Endothelial cell (in vitro differentiated cells): ENCODE measurements at regions not wholly inside any gene's neighbourhood (a gene's known extent, or its start where the extent isn't known, plus 50 kb on each side); places are given as distances from the start of the nearest gene placed in this dataset.

Experiments used
- DNase-seq: peaks from one replicate; pipeline ENCODE4 v3.0.0; 2021; ENCODE audit warnings: low spot score
- H3K27ac Mint-ChIP-seq: one replicate; pipeline ENCODE4 v1.8.0; 2021; ENCODE audit warnings: mixed read lengths, inconsistent platforms; ENCODE audit not compliant: unreplicated experiment
- H3K27me3 Mint-ChIP-seq: one replicate; pipeline ENCODE4 v1.8.0; 2021; ENCODE audit warnings: mild to moderate bottlenecking, moderate library complexity, mixed read lengths, inconsistent platforms; ENCODE audit not compliant: unreplicated experiment
- H3K36me3 Mint-ChIP-seq: one replicate; pipeline ENCODE4 v1.8.0; 2021; ENCODE audit warnings: mild to moderate bottlenecking, low read depth, mixed read lengths, inconsistent platforms; ENCODE audit not compliant: unreplicated experiment
- H3K4me1 Mint-ChIP-seq: one replicate; pipeline ENCODE4 v1.8.0; 2021; ENCODE audit warnings: mild to moderate bottlenecking, mixed read lengths, inconsistent platforms; ENCODE audit not compliant: unreplicated experiment
- H3K4me3 Mint-ChIP-seq: one replicate; pipeline ENCODE4 v1.8.0; 2021; ENCODE audit warnings: mild to moderate bottlenecking, mixed read lengths, inconsistent platforms; ENCODE audit not compliant: unreplicated experiment
- H3K9me3 Mint-ChIP-seq: one replicate; pipeline ENCODE4 v1.8.0; 2021; ENCODE audit warnings: mixed read lengths, inconsistent platforms; ENCODE audit not compliant: unreplicated experiment
- TF ChIP-seq, protein P1 (sequence below): fragments of 200-600 bp; sonication (generic); IDR thresholded peaks from one replicate; pipeline ENCODE4 v1.5.0; 2021; ENCODE audit warnings: antibody characterized with exemption; ENCODE audit not compliant: unreplicated experiment

- Mint-ChIP-seq H3K27ac (no peak overlapping the region), H3K4me1 (peaks cover 8% of the 10 kb centered on the region), H3K27me3 (peaks cover 5% of the 10 kb centered on the region), H3K9me3 (no peaks in the 10 kb centered on the region), H3K4me3 (no peak overlapping the region), H3K36me3 (no peaks in the 10 kb centered on the region)
- DNase-seq = no peak
- TF ChIP-seq, protein P1, sequence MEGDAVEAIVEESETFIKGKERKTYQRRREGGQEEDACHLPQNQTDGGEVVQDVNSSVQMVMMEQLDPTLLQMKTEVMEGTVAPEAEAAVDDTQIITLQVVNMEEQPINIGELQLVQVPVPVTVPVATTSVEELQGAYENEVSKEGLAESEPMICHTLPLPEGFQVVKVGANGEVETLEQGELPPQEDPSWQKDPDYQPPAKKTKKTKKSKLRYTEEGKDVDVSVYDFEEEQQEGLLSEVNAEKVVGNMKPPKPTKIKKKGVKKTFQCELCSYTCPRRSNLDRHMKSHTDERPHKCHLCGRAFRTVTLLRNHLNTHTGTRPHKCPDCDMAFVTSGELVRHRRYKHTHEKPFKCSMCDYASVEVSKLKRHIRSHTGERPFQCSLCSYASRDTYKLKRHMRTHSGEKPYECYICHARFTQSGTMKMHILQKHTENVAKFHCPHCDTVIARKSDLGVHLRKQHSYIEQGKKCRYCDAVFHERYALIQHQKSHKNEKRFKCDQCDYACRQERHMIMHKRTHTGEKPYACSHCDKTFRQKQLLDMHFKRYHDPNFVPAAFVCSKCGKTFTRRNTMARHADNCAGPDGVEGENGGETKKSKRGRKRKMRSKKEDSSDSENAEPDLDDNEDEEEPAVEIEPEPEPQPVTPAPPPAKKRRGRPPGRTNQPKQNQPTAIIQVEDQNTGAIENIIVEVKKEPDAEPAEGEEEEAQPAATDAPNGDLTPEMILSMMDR = no peak
Measured at GRCh38 chr18:10018289-10018688, 104.5 kb downstream of the VAPA start.

DNA sequence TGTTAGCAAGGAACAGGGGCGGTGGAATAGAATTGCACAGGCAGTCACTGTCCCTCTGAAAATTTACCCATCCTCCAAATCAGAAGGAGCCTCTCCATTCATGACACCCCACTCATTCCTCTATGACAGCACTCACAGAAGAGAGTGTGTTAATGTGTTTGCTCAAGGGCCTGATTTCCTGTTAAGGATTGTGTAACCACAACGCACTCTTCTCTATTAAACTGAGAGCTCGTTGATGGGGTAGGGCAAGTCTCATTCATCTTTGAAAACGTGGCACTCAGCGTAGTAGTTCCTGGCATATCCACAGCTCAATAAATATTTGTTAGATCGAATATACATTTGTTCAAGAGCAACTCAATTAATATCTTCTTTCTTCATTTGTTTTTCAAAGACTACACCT lies 106.4 kb downstream of the VAPA start:
- Mint-ChIP-seq H3K4me3 (no peak overlapping the region), H3K9me3 (no peaks in the 10 kb centered on the region), H3K36me3 (no peaks in the 10 kb centered on the region), H3K27ac (no peak overlapping the region), H3K27me3 (no peaks in the 10 kb centered on the region), H3K4me1 (peaks cover 6% of the 10 kb centered on the region)
- TF ChIP-seq, protein P1 = no peak
- DNase-seq = no peak

GRCh38 chr18:10022365-10022764 lies 108.5 kb downstream of the VAPA start:
- Mint-ChIP-seq H3K9me3 (no peaks in the 10 kb centered on the region), H3K36me3 (no peaks in the 10 kb centered on the region), H3K27ac (no peak overlapping the region), H3K4me1 (no peaks in the 10 kb centered on the region), H3K27me3 (no peaks in the 10 kb centered on the region), H3K4me3 (no peak overlapping the region)
- no peak for DNase-seq
- TF ChIP-seq, protein P1 = no peak

DNA sequence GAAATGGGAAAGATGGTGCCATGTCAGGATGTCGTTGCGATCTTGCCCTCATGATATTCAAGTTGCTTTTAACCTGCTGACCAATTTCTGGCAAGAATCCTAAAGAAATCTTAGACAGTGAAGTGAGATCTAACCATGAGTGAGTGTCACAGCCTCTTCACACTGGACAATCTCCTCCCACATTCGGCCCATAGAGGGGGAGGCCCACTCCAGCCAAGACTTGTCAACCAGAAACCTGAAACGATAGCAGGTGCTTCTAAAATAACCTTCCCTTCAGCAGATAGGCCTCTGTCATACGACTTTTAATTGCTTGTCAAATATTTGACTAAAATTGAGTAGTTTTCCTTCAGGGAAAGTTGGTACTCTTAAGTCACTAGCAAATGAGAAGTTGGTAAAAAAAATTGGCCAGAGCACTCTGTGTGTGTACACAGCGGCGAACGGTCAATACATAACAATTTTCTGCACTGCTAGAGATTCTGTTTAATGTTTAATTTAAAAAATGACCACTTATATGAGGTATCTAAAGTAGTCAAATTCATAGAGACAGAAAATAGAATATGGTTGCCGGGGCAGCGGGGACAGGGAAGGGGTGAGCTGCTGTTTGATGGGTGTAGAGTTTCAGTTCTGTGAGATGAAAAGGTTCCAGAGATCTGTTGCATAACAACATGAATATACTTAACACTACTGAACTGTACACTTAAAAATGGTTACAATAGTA lies 110.2 kb downstream of the VAPA start:
- TF ChIP-seq, protein P1 = no peak
- H3K36me3 Mint-ChIP-seq = no peaks in the 10 kb centered on the region
- no peak overlapping the region for H3K27ac Mint-ChIP-seq
- no peaks in the 10 kb centered on the region for H3K9me3 Mint-ChIP-seq
- no peak for DNase-seq
- no peaks in the 10 kb centered on the region for H3K27me3 Mint-ChIP-seq
- no peaks in the 10 kb centered on the region for H3K4me1 Mint-ChIP-seq
- no peak overlapping the region for H3K4me3 Mint-ChIP-seq

DNA sequence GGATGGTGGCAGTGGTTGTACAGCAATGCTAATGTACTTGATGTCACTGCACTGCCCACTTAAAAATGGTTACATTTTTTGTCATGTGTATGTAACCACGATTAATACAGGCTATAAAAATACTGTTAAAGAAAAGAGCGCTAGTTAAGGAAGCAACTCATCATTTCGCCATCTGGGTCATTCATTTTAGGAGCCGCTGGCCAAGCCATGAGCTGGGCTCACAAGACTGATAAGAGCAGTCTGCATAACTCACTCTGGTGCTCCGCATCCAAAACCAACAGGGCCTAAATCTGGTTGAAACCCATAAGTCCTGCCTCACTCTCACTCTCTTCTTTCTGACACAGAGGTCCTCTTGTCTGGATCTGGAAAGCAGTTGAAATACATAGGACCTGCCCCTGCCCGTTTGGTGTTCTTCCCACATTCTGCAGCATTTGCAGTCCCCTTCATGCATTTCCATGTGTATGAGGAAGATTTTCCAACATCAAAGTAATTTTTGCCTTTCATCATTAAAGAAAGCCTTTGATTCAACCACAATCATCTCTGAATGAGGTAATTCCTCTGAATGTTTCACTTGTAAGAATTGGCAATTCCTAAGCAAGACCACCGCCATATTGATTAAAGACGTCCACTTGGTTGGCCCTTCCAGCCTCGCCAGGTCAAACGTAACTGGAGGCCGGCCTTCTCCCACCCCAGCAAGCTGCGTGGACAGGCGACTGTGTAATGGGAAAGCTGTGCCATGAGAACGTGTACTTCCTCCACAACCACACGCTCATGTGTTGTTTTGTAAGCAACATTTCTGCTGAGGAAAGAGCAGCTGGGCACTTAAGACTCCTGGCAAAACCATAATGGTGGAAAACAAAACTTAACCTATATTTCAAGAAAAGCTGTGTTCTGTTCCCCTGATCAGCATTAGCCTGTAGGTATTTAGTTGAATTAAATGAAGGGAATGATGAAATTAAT lies 112.2 kb downstream of the VAPA start:
- TF ChIP-seq, protein P1 = no peak
- Mint-ChIP-seq H3K27ac (no peak overlapping the region), H3K36me3 (no peaks in the 10 kb centered on the region), H3K4me1 (no peaks in the 10 kb centered on the region), H3K9me3 (no peaks in the 10 kb centered on the region), H3K4me3 (no peak overlapping the region), H3K27me3 (no peaks in the 10 kb centered on the region)
- no peak for DNase-seq
